ENCODE measurements at regions not wholly inside any gene's neighbourhood (a gene's known extent, or its start where the extent isn't known, plus 50 kb on each side); places are given as distances from the start of the nearest gene placed in this dataset.

GRCh38 chr6:71236926-71237434 lies 51.6 kb upstream of the OGFRL1 start:
- Histone ChIP-seq H3K27me3 (ENCODE audit: low read depth) (peaks cover 2% of the 10 kb centered on the region; the same call in 1 of the 2 replicates), H3K4me1 (no peaks in the 10 kb centered on the region), H3K36me3 (replicated peaks) (no peaks in the 10 kb centered on the region), H3K9me3 (no peaks in the 10 kb centered on the region), H3K4me3 (no peak overlapping the region)
- no peak for DNase-seq (ENCODE audit: low spot score in 2 of 2)
- in situ Hi-C loops (cut with MboI; ENCODE audit: low sequenced_read_pairs) = no loop called here

GRCh38 chr6:71238351-71238750 lies 50.3 kb upstream of the OGFRL1 start:
- Histone ChIP-seq H3K4me1 (no peaks in the 10 kb centered on the region), H3K36me3 (replicated peaks) (no peaks in the 10 kb centered on the region), H3K27me3 (ENCODE audit: low read depth) (peaks cover 2% of the 10 kb centered on the region; the same call in 1 of the 2 replicates), H3K4me3 (no peak overlapping the region), H3K9me3 (no peaks in the 10 kb centered on the region)
- DNase-seq (ENCODE audit: low spot score in 2 of 2) = no peak
- in situ Hi-C loops (cut with MboI; ENCODE audit: low sequenced_read_pairs) = no loop called here
